KMS-11 (cell line): ENCODE measurements at regions not wholly inside any gene's neighbourhood (a gene's known extent, or its start where the extent isn't known, plus 50 kb on each side); places are given as distances from the start of the nearest gene placed in this dataset.

Experiments used
- H2AFZ ChIP-seq: fragments of 200-600 bp; sonication (generic); 2 replicates; pipeline ENCODE4 v1.6.1; 2016; ENCODE audit warnings: antibody characterized with exemption, mixed run types, low read depth
- H3K27ac ChIP-seq: fragments of 200-600 bp; sonication (generic); 2 replicates; pipeline ENCODE4 v1.6.1; 2016; ENCODE audit warnings: mild to moderate bottlenecking, mixed run types
- H3K27me3 ChIP-seq: fragments of 200-600 bp; sonication (generic); 2 replicates; pipeline ENCODE4 v1.6.1; 2017; ENCODE audit warnings: mild to moderate bottlenecking, low read depth, mixed run types, moderate library complexity; ENCODE audit not compliant: insufficient read depth
- H3K36me3 ChIP-seq: fragments of 200-600 bp; sonication (generic); 2 replicates; pipeline ENCODE4 v1.6.1; 2017; ENCODE audit warnings: mild to moderate bottlenecking, mixed run types; ENCODE audit not compliant: insufficient read depth
- H3K4me1 ChIP-seq: fragments of 200-600 bp; sonication (generic); 2 replicates; pipeline ENCODE4 v1.6.1; 2016; ENCODE audit warnings: mild to moderate bottlenecking, low read depth, mixed run types; ENCODE audit not compliant: poor library complexity, severe bottlenecking
- H3K4me2 ChIP-seq: fragments of 200-600 bp; sonication (generic); 2 replicates; pipeline ENCODE4 v1.7.0; 2016; ENCODE audit warnings: mild to moderate bottlenecking, mixed run types
- H3K4me3 ChIP-seq: fragments of 200-600 bp; sonication (generic); IDR thresholded peaks from 2 replicates; pipeline ENCODE4 v1.6.1; 2017; ENCODE audit warnings: low read depth, low read length, mixed read lengths; ENCODE audit not compliant: insufficient read depth
- H3K79me2 ChIP-seq: fragments of 200-600 bp; sonication (generic); 2 replicates; pipeline ENCODE4 v1.6.1; 2016; ENCODE audit warnings: low read depth, mixed run types; ENCODE audit not compliant: insufficient read depth
- H3K9ac ChIP-seq: fragments of 200-600 bp; sonication (generic); 2 replicates; pipeline ENCODE4 v1.6.1; 2016; ENCODE audit warnings: mild to moderate bottlenecking, mixed run types
- H4K20me1 ChIP-seq: fragments of 200-600 bp; sonication (generic); 2 replicates; pipeline ENCODE4 v1.6.1; 2016; ENCODE audit warnings: mild to moderate bottlenecking, mixed run types; ENCODE audit not compliant: insufficient read depth
- TF ChIP-seq, protein P1 (sequence below): fragments of 200-600 bp; sonication (generic); conservative IDR thresholded peaks from 2 replicates; pipeline ENCODE4 v1.6.1; 2017; ENCODE audit warnings: low read depth, mild to moderate bottlenecking, antibody characterized with exemption, low read length, moderate library complexity, mixed read lengths

DNA sequence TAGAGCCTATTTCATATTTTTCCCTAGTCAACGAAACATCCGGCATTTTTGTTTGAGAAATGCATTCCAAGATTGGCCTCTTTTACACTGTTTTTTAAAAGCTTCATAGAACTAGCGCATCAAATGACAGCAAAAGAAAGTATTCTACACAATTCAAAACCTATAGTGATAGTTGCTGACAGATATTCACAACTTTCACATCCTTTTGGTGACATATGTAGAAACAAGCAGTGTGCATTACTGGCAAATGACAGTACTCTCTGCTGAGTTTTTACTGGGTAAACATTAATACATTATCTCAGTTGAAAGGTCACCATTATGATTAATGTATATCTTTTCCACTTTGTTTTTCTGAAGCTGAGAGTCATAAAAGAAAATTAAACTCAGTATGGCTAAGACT is 135.4 kb upstream of the RGS18 start:
- no peaks in the 10 kb centered on the region for H3K36me3 ChIP-seq
- no peak overlapping the region for H3K4me2 ChIP-seq
- no peak overlapping the region for H3K27ac ChIP-seq
- no peaks in the 10 kb centered on the region for H3K4me1 ChIP-seq
- H3K27me3 ChIP-seq = no peaks in the 10 kb centered on the region
- no peak overlapping the region for H3K4me3 ChIP-seq
- TF ChIP-seq, protein P1, sequence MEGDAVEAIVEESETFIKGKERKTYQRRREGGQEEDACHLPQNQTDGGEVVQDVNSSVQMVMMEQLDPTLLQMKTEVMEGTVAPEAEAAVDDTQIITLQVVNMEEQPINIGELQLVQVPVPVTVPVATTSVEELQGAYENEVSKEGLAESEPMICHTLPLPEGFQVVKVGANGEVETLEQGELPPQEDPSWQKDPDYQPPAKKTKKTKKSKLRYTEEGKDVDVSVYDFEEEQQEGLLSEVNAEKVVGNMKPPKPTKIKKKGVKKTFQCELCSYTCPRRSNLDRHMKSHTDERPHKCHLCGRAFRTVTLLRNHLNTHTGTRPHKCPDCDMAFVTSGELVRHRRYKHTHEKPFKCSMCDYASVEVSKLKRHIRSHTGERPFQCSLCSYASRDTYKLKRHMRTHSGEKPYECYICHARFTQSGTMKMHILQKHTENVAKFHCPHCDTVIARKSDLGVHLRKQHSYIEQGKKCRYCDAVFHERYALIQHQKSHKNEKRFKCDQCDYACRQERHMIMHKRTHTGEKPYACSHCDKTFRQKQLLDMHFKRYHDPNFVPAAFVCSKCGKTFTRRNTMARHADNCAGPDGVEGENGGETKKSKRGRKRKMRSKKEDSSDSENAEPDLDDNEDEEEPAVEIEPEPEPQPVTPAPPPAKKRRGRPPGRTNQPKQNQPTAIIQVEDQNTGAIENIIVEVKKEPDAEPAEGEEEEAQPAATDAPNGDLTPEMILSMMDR = no peak
- H3K9ac ChIP-seq = no peak overlapping the region
- H2AFZ ChIP-seq = no peak overlapping the region
- no peaks in the 10 kb centered on the region for H4K20me1 ChIP-seq
- H3K79me2 ChIP-seq = no peaks in the 10 kb centered on the region

DNA sequence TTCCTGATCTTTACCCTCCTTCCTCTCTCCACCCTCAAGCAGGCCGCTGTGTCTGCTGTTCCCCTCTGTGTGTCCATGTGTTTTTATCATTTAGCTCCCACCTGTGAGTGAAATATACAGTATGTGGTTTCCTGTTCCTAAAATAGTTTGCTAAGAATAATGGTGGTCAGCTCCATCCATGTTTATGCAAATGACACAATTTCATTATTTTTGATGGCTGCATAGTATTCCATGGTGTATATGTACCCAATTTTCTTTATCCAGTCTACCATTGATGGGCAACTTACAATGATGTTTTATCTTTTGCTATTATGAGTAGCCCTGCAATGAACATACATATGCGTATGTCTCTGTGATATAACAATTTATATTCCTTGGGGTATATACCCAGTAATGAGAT is 133.4 kb upstream of the RGS18 start:
- Histone ChIP-seq H3K79me2 (no peaks in the 10 kb centered on the region), H3K36me3 (no peaks in the 10 kb centered on the region), H3K9ac (no peak overlapping the region), H3K4me3 (no peak overlapping the region), H3K27ac (no peak overlapping the region), H3K27me3 (no peaks in the 10 kb centered on the region), H4K20me1 (no peaks in the 10 kb centered on the region), H3K4me1 (no peaks in the 10 kb centered on the region), H3K4me2 (no peak overlapping the region), H2AFZ (no peak overlapping the region)
- TF ChIP-seq, protein P1 = no peak

DNA sequence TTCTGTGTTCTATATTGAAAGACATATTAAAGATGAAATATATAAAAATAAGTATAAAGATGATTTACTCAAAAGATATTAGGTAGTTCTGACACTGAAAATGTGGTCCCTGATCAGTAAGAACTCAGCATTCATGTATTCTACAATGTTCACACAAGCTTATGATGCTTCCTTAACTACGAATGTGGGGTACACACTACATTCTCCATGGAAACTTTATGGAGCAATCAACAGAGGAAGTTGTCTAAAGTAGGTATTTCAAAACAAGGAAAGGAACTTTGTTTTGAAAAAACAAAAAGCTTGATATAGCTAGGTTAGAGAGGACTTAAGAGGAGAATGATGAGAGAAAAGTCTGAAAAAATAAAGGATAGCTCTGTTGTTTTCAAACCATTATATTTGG is 119.7 kb upstream of the RGS18 start:
- Histone ChIP-seq H3K27me3 (no peaks in the 10 kb centered on the region), H3K27ac (no peak overlapping the region), H3K9ac (no peak overlapping the region), H3K36me3 (no peaks in the 10 kb centered on the region), H3K4me3 (no peak overlapping the region), H2AFZ (no peak overlapping the region), H3K79me2 (no peaks in the 10 kb centered on the region), H3K4me2 (no peak overlapping the region), H3K4me1 (no peaks in the 10 kb centered on the region), H4K20me1 (no peaks in the 10 kb centered on the region)
- TF ChIP-seq, protein P1 = no peak

DNA sequence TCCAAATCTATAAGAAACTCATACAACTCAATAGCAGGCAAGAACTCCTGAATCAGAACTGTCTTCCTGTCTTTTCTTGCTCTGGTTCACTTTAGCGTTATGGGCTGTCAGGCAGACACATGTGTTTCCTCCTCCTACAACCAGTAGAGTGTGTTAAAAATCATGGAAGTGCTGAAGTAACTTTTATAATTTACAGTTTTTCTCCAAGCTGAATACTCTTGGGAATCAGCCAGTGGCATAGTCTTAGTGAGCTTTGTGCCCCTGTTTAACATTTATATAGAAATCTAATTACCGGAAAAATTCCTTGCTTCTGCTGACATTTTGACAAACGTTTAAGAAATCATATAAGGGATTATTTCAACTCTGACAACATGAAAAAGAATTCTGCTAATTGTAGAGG is 113.1 kb upstream of the RGS18 start:
- Histone ChIP-seq H3K27me3 (no peaks in the 10 kb centered on the region), H3K4me3 (no peak overlapping the region), H3K4me1 (no peaks in the 10 kb centered on the region), H3K27ac (no peak overlapping the region), H3K4me2 (no peak overlapping the region), H3K36me3 (no peaks in the 10 kb centered on the region), H2AFZ (no peak overlapping the region), H3K79me2 (no peaks in the 10 kb centered on the region), H4K20me1 (no peaks in the 10 kb centered on the region), H3K9ac (no peak overlapping the region)
- TF ChIP-seq, protein P1 = no peak
